HG02623 (cell line): ENCODE measurements at regions not wholly inside any gene's neighbourhood (a gene's known extent, or its start where the extent isn't known, plus 50 kb on each side); places are given as distances from the start of the nearest gene placed in this dataset.

Experiments
- ATAC-seq: cut with Tn5 transposase; IDR thresholded peaks from one replicate; pipeline ENCODE4 v1.9.1; 2021; ENCODE audit warnings: moderate library complexity; ENCODE audit not compliant: unreplicated experiment

- no peak for ATAC-seq
These were observed 379.1 kb downstream of the ANKRD50 start for GRCh38 chr4:124333466-124333865.

GRCh38 chr4:124334119-124334518 is 378.4 kb downstream of the ANKRD50 start:
- ATAC-seq = no peak

GRCh38 chr4:124337874-124338273 is 374.7 kb downstream of the ANKRD50 start:
- ATAC-seq = no peak

- no peak for ATAC-seq
These were observed 368.8 kb downstream of the ANKRD50 start for GRCh38 chr4:124343661-124344171.

DNA sequence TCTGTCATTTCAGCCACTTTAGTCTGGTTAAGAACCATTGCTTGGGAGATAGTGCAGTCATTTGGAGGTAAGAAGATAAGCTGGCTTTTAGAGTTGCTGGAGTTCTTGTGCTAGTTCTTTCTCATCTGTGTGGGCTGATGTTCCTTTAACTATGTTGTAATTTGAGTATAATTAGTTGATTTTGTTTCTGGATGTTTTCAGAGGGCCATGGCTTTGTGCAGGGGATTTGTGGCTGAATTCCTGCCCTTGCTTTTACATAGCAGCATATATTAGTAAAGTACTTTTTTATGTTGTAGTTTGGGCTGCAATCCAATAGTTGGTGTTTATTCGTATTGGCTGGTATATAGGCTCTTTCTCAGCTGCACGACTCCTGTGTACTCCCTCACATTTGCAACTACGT is 339.6 kb downstream of the ANKRD50 start:
- no peak for ATAC-seq

DNA sequence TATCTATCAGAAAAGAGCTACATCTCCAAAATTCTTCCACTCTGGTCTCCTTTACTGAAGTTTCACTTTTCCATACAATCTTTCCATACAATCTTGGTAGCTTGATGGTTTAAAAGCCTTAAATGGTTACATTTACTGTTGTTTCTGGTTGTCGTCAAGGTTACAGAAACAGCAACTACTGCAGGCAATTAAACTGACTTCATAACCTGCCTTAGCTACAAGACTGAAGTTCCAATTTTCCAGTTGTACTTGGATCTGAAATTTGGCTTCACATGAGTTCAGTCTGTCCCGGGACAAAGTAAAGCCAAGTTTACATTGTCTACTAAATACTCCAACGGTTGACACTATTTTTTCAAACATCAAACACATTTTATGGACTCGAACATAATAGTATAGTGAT is 326.4 kb downstream of the ANKRD50 start:
- no peak for ATAC-seq

DNA sequence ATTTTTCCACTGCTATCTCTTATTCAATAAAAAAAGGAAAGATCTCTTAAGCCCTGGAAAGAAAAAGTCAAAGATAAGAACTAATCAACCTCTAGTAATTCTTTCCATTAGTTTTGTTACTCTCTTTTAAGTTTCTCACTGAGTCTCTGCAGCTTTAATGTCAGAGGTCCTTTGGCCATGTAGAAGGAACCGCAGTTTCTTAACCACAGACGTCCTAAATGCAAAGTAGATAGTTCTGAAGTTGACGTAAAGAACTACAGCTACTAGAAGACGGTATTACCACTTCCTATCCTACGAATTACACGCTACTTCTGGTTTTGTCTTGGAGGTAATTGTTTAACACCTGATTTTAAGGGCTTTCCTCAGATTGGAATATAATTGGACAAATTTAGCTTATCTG is 325.9 kb downstream of the ANKRD50 start:
- ATAC-seq = no peak

- no peak for ATAC-seq
These were observed 322.9 kb downstream of the ANKRD50 start for GRCh38 chr4:124389591-124389990.

DNA sequence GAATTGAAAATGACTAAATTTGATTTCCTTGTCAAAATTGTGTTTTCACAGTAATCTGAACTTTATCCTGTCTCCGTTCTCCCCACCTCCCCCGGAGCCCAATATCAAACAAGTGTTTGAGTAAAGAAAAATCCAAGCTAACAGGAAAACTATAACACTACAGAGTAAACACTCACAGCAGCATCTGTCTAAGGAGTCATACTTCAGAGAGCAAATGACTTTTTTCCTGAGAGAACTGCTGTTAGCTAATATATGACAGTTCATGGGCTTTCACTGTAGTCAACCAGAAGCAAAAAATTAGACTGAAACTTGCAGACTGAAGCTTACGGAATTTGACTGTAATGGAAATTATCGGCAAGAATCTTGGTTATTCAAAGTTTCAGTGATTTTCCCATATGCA is 321.7 kb downstream of the ANKRD50 start:
- no peak for ATAC-seq

- ATAC-seq = no peak
These were observed 316.2 kb downstream of the ANKRD50 start for GRCh38 chr4:124396333-124396732.

- no peak for ATAC-seq
These were observed 310.9 kb downstream of the ANKRD50 start for GRCh38 chr4:124401606-124402005.

GRCh38 chr4:124409044-124409443 is 303.5 kb downstream of the ANKRD50 start:
- no peak for ATAC-seq

- ATAC-seq = no peak
These were observed 298.1 kb downstream of the ANKRD50 start for GRCh38 chr4:124414276-124415040.

GRCh38 chr4:124415146-124415545 is 297.4 kb downstream of the ANKRD50 start:
- no peak for ATAC-seq

DNA sequence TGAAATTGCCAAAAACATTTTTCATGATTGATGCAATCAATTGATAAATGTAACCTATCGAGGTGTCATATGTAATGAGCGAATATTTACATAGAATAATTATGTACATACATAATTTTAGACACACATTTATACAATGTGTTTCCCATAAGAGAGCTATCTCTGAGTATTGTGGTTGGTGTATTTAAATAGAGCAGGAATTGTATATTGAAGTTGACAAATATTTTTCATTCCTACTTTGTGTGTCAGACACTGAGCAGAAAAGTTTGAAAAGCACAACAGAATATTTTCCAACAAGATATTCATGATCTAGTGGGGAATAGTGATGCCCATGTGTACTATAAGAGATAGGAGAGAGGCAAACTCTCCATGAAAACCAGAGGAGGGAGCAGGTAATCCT is 295.2 kb downstream of the ANKRD50 start:
- ATAC-seq = no peak

GRCh38 chr4:124420166-124420695 is 292.3 kb downstream of the ANKRD50 start:
- ATAC-seq = no peak

GRCh38 chr4:124423160-124423559 is 289.4 kb downstream of the ANKRD50 start:
- ATAC-seq = no peak

GRCh38 chr4:124426279-124426678 is 286.3 kb downstream of the ANKRD50 start:
- ATAC-seq = no peak

DNA sequence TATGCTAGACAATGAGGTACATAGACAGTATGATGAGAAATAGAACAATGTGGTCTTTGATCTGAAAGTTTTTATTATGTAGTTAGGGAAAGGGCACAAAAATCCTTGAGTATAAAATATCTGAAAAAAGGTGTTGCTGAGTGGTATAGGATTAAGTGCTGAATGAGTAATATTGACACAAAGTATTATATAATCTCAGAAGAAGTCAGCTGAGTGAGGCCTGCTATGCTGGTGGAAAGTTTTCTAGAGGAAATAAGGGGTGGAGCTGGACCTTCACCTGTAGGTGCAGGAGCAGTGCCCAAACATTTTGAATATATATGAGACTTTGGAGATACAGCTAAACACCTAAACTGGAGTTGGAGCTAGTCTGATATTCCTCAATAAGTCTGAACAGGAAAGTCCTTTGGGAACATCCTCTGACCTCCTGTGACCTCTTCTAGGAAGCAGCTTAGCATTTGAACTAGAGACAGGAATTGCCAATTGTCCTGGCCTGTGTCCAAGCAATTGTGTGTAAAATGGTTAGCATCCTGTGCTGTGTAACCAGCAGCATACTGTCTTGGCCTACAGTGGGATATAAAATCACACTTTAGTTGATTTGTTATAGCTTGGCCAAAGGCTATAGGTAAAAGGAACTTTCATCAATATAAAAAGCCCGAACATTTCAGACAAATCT is 285.3 kb downstream of the ANKRD50 start:
- no peak for ATAC-seq

DNA sequence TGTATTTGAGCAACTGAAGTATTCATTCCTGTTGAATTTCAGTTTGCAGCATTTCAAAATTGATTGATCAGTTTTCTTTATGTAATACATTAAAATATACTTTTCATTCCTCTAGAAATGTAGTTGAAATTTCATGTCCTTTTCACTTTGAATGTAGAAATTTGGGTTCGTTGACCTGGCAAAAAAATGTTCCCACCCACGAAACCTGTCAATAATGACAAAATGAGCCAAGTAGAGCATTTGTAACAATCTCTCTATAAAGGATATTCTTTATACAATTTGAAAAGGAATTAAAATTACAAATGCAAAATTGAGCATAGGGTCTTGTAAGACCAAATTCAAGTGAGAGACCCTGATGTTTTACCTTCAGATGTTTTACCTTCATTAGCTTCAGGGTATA is 283.9 kb downstream of the ANKRD50 start:
- no peak for ATAC-seq

GRCh38 chr4:124429746-124430250 is 282.7 kb downstream of the ANKRD50 start:
- no peak for ATAC-seq

DNA sequence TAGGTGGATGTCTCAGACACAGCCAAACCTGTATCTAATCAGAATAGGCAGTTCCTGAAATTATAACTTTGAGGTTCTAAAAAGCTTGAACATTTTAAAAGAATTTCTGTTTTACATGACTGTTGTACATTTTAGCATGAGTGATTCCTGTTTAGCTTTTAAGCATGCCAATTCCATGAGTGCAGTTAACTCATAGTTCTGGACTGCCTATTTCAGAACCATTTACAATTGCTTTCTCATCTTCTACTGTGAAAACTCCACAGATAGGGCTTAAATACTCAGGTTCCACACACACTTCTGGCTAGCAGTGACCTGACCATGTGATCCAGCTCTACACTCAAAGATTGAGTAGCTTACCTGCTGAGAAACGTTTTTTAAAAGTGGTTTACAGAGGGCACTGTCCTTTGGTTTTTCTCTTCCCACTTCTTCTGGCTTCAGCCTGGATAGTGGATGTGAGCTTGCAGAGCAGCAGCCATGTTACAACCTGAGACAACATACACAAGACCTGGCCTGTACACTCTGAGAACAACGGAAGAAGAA is 280.8 kb downstream of the ANKRD50 start:
- no peak for ATAC-seq
